Jurkat, Clone E6-1 (cell line): ENCODE measurements at regions not wholly inside any gene's neighbourhood (a gene's known extent, or its start where the extent isn't known, plus 50 kb on each side); places are given as distances from the start of the nearest gene placed in this dataset.
A peak's percentile ranks its signal among the peaks of the same experiment; 100 is the strongest.

Experiments
- DNase-seq: peaks from one replicate; pipeline ENCODE4 v3.0.0-alpha.2; 2011; ENCODE audit warnings: low read depth, low spot score
- H3K4me3 ChIP-seq: 2 replicates; pipeline ENCODE4 v1.5.1; 2011; ENCODE audit warnings: mild to moderate bottlenecking, low read length, control low read depth, moderate library complexity

DNA sequence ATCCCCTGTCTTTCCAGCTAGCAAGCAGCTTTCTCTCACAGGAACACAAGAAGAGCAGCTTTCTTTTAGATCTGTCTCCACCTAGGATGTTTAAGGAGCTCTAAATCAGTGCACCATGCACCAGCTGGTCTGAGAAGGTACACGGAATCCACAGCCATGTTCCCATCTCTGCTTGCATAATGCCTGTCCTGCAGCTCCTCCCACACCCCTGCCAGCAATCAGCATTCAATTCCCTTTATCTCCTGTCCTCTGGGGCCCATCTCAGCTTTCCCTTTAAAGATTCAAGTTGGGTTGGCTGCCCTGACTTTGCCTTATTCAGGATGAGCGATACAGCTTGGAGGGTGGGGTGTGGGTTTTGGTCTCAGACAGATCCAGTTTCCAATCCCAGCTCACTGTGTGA, 826.3 kb downstream of the BCL11B start:
- H3K4me3 ChIP-seq: no peak overlapping the region
- DNase-seq: no peak

DNA sequence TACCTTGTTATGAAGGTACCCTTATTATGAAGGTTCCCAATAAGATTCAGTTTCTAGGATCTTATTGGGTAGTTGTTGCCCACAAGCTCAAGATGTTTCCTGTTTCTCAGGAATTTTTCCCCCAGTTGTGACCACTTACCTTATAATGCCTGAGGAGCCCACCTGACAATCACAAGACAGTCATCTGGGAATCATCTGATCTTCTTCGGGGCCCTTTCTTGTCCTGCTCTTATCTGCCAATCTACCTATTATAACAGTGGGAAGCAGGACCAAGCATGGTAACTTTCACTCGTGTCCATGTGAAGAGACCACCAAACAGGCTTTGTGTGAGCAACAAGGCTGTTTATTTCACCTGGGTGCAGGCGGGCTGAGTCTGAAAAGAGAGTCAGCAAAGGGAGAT, 825.5 kb downstream of the BCL11B start:
- no peak overlapping the region for H3K4me3 ChIP-seq
- DNase-seq: no peak

DNA sequence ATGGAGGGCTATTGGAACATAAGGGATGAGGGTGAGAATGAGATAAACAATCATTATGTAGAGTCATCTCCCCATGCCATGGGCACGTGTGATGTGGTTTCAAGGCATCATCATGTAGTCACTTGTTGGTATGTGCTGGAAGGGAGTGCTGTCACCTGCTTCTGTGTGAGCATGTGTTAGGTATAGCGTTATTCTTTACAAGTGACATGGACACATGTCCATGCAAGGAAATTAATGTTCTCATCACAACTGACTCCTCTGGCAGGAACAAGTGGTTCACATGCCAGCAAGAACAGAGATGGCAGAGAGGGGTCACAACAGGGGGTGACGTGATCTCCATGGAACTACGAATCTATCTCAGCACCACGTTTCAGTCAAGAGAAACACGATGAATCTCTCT, 815.8 kb downstream of the BCL11B start:
- H3K4me3 ChIP-seq: no peak overlapping the region
- DNase-seq: peak; percentile 28

DNA sequence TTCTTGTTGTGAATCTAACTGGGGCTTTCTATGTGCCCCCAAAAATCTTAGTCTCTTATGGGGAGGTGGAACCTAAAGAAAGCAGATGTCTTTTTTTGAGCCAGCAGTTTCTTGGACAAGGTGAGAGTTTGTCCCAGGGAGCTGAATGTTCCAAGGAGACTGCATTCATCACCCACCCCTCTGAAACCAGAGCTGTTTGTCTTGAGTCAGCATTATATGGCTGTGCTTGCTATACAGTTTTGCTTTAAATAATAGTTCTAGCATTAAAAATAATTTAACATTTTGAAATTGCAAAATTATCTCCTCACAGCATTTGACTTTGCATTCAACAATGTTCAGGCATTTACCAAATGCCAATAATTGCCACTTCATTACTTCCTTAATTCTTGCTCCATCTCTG, 813.3 kb downstream of the BCL11B start:
- DNase-seq: no peak
- H3K4me3 ChIP-seq: no peak overlapping the region

DNA sequence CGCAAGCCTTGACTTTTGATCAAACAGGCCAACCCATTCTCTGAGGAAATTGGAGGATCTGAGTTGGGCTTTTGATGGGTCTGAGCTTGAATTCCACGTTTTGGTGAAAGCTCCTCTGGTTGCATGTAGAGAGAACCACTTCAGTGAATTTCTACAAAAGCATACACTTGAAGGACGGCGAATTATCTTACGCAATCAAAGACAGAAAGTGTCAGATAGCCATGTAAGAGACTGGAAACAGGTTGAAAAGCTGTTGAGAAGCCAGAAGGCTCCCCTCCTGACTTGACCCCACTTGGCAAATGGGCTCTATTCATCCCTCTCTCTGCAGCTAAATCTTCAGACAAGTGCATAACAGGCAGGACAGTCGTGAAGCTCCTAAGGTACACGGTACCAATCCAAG, 809.1 kb downstream of the BCL11B start:
- DNase-seq: no peak
- no peak overlapping the region for H3K4me3 ChIP-seq

DNA sequence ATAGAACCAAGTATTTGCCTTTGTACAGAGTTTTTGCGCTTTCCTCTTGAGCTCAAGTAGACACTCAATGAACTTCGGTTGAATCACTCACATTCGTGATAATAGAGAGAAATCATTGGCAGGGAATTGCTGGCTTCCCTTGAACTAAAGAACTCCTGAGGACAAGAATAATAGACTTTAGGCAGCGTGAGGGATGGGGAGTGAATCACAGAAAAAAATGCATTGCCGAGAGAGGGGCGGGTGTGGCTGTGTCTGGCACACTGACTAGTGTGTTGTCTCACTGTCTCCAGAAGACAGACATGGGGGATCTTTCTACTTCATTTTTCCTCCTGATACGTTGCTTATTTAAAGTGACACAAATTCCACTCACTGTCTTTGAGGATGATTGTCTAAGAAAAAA, 805.2 kb downstream of the BCL11B start:
- DNase-seq: no peak
- H3K4me3 ChIP-seq: no peak overlapping the region

DNA sequence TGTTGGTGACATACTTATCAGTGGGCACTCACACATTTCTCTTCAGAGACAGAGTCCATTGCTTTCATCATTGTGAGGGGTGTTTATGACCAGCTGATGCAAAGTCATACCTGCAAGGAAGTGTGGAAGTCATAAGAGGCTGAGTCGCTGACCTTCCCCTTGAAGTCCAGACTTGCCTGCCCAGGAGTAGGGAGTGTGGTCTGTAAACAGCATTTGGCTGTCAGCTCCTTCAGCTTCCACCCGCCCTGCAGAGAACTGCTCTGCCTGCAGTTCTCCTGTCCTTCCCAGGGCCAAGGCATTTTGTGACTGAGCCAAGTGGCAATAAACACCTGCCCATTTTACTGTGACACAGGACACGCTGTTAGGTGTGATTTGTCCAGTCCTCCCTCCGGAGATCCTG, 801.3 kb downstream of the BCL11B start:
- no peak for DNase-seq
- no peak overlapping the region for H3K4me3 ChIP-seq

DNA sequence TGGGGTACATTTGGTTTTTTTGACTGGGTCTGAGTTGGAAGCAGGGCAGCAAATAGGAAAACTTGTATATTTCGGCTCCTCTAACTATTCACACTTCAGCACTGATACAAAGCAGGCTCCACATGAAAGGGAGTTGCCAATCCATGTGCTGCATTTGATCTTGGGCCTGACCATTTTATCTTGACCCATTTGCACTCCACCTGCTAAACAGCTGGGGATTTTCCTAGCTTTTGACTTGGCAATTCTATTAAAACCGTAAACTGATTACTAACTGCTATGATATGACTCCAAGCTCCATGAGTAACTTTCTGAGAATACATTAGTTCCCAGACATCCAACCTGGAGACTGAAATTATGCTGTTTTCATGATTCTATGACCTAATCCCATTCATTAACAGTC, 797.1 kb downstream of the BCL11B start:
- no peak overlapping the region for H3K4me3 ChIP-seq
- DNase-seq: no peak

DNA sequence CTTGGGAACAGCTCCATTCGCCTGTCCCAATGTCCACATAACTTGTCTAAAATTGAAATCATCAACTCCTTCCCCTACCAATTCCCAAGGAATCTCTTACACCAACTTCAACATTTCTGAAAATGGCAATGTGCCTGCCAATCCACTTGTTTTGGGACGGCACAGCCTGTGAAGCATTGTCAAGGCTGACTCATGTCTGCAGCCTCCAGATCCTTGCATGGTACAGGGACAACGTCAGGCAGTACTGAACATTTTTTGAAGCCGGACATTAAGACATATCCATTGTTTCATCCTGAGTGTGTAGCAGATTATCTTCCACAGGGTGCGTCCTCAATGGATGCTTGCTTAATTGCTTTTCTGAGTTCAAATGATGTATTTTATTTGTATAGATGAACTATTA, 794.1 kb downstream of the BCL11B start:
- no peak for DNase-seq
- no peak overlapping the region for H3K4me3 ChIP-seq

DNA sequence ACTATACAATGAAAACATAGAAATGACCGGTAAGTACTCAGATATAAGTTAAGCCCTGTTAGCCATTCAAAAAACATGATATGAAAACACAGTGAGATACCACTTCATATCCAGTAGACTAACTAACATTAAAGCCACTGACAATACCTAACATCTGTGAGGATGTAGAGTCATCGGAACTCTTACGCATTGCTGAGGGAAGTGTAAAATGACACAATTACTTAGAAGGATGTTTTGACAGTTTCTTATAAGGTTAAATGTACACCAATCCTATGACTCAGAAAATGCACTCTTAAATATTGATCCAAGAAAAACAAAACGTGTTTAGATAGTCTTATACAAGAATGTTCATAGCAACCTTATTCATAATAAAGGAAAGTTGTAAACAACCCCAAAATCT, 782.9 kb downstream of the BCL11B start:
- no peak for DNase-seq
- H3K4me3 ChIP-seq: no peak overlapping the region

DNA sequence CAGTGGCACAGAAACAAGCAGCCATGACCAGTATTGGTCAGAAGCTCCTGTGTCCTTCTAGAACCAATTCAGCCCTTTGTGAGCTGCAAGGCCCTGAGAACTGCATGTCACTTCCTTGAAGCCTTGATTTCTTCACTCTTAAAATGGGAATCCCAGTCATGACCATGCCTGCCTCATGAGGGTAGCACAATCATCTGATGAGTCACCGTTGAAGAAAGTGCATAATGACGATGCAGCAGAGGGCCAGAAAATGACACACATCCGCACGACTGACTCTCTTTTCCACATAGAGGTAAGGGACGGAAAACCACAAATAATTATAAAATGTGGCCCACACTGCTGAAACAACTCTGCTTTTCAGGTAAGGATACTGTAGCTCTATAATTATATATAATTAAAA, 777.4 kb downstream of the BCL11B start:
- H3K4me3 ChIP-seq: no peak overlapping the region
- DNase-seq: no peak

DNA sequence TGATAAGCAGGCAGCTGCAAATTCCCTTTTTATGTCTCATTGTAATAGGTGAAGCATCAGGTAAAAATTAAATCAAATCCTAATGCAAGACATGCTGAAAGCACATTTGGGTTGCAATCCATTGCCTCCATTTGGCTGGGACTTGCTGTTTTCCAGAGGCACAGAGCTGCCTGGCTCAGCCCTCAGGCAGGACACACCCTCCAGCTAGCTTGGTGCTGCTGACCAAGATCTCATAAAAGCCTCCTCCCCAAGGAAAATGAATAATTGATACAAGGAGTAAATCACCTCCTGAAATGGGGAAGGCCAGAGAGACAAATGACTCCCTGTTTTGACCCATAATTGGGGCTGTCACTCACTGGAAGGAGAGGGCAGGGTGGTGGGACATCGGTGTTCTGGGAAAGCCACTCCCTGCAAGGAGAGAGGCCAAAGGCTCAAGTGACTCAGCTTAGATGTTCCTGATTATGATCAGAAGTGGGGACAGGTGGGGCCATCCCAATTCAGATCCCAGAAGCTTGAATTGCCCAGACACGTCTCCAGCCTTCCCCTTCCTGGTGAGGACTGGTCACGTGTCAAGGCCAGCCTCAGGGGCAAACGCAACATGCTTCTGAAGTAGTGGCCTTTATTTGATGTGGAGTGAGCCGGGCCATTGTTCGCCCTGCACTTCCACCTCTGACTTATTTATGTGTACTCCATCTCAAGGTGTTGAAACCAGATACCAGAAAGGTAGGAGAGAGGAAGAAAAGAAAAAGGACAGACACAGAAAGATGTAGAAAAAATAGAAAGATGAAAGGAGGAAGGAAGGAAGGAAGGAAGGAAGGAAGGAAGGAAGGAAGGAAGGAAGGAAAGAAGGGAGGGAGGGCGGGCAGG, 773.7 kb downstream of the BCL11B start:
- DNase-seq: no peak
- H3K4me3 ChIP-seq: no peak overlapping the region

DNA sequence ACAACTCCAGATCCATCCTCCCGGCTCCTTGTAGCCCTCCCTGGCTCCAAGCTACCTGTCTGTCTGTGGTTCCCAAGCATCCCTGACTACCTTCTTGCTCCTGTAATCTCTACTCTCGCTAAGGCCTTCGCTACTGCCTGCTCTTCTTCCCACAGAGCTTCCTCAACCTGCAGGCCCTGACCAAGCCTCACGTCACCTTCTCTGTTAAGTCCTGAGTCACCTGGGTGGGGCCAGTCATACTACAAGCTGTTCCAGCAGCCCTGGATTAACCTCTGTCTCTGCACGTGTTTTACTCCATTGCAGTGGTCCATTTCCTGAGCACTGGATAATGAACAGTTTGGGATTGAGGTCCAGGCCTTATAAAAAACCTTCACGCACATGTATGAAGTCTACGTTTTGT, 770.7 kb downstream of the BCL11B start:
- no peak for DNase-seq
- H3K4me3 ChIP-seq: no peak overlapping the region

DNA sequence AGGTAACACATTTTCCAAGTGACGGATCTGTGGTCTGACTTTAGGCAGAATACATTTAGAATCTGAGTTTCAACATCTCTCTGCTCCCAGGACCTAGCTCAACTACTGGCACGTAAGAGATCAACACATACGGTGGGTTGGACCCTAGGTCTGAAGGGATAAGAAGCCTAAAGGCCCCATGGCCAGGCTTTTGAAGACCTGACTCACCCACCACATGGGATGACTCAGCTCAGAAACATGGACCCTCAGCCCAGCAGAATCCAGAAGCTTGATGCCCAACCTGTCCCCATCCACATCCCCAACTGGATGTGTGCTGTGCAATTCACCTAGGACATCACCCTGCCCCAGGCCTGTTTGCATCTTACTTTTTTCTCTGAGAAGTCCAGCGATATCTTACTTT, 770.2 kb downstream of the BCL11B start:
- no peak for DNase-seq
- H3K4me3 ChIP-seq: no peak overlapping the region

DNA sequence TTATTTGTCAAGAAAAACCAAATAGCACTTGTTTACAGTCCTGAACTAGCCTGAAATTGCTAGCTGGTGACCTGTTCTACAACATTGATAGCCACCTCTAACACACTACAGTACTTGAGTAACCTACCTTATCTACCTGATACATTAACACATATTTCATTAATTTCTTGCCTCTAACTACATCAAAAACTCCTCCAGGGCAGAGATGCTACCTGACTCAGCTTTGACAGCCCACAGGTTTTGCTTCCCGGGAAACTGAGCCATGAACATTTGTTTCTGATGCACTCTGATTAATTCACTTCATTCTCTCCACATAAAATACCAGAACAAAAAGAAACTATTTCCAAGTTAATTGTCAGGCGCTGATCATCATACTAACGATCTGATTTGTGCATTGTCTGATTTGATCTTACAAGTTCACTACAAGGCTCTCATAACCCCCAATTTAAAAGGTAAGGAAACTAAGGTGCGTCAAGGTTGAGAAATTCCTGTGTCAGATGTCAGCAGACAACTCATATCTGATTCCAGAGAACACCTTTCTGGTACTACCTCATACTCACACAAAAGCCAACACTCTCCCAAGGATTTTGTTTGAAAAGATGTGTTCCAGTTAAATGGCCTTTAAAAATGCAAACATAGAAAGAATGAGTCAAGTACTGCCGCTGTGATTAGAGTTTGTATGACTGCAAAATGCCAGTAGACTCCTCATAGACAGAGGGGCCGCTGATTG, 768.7 kb downstream of the BCL11B start:
- DNase-seq: no peak
- no peak overlapping the region for H3K4me3 ChIP-seq

DNA sequence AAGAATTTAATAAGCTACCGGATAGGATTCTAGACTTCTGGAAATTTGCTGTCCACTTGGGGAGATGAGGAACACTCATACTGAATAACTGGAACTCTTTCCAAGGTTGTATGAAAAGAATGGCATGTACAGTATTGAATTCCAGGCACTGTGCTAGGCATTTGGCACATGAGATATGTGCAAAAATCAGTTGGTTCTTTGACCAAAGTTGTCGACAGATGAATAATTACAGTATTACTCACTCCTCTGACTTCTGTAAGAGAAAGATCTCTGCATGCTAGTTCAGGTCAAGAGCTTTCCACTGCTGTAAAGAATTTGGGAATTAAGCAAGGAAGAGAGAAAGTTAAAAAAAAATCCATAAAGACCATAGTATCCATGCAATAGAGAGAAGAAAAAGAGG, 764.7 kb downstream of the BCL11B start:
- no peak for DNase-seq

DNA sequence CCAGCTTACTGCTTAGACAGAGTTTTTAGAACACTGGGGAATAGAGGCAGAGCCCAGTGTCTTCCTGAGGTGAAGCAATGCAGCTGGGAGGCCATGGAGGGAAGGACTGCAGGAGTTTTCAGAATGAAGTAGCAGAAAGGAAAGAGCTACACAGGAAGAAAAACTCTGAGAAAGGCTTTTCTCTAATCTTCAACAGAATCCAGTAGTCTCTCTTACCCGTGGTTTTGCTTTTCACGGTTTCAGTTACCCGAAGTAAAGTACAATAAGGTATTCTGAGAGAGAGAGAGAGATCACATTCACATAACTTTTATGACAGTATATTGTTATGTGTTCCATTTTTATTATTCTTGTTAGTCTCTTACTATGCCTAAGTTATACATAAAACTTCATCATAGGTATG, 761.6 kb downstream of the BCL11B start:
- DNase-seq: peak; percentile 26
- no peak overlapping the region for H3K4me3 ChIP-seq

More for the DNA sequence above, 764.7 kb downstream of the BCL11B start:
- H3K4me3 ChIP-seq: no peak overlapping the region

DNA sequence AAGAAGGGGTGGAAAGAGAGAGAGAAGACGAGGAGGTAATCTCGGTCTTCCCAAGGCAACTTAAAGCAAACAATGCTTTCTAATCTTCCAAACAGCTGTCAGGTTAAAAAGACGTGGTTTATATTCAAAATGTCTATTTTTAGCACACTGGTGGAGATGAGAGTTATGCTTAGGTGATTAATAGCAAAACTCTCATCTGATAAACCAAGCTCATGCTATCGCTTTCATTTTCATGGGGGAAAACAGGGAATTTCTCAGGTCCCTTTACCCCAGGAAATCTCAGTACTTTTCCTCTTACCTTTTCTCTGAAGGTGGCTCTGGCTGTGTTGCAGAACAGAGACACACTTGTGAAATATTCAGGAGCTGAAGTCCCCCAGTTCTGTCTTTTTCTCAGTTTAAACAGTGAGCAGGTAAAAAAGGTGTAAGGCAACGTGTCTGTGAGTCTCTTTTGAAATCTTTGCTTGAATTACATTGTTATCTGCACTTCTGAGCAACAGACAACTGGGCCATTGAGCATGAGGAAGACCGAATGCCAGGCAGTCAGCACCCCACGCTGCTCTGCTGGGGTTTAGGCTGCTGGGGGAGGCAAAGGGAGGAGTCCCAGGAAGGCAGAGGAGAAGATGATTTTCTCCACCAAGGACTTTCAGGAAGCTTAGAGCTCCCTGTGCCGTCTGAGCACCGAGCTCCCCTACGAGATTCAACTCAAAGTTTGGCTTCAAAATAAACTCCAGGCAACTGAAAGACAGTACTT, 759.3 kb downstream of the BCL11B start:
- no peak for DNase-seq
- no peak overlapping the region for H3K4me3 ChIP-seq

DNA sequence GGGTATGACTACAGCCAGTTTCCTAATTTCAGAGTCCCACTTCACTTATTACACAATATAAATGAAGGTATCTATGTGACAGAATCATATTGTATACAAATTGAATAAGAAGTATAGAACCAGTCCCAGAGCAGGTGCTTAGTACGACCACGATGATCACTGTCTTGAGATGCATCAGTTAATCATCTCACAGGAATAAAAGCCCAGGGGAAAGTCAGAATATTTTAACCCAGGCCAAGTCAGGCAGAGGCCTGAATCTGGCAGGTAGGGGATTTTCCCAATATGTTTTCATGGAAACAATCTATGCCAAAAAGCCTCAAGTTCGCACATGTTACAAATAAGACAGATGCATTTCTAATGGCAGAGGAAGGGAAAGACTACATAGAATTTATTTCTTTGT, 758.4 kb downstream of the BCL11B start:
- H3K4me3 ChIP-seq: no peak overlapping the region
- DNase-seq: no peak

DNA sequence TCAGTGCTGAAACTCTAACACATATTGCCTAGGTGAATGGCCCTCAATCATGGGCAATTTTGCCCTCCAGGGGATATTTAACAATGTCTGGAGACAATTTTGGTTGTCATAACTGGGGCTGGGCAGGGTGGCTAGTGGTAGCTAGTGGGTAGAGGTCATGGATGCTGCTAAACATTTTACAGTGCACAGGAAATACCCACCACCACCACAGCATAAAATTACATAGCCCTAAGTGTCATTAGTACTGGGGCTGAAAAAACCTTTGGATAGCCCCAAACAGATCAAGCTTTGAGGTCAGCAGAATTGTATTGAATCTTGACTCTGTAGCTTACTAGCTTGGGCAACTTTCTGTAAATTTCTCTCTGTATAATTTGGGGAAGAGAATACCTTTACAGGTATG, 758.0 kb downstream of the BCL11B start:
- no peak for DNase-seq
- H3K4me3 ChIP-seq: no peak overlapping the region
